DND-41 (cell line): ENCODE measurements at regions not wholly inside any gene's neighbourhood (a gene's known extent, or its start where the extent isn't known, plus 50 kb on each side); places are given as distances from the start of the nearest gene placed in this dataset.

Experiments
- EZH2 ChIP-seq: IDR thresholded peaks from 3 replicates; pipeline ENCODE4 v1.6.1; 2012; ENCODE audit warnings: borderline replicate concordance, low read depth, mild to moderate bottlenecking, moderate library complexity, low read length, inconsistent platforms; ENCODE audit not compliant: severe bottlenecking
- TF ChIP-seq, protein P1 (sequence below): IDR thresholded peaks from 2 replicates; pipeline ENCODE4 v1.5.1; 2012; ENCODE audit warnings: borderline replicate concordance, low read length, moderate library complexity, mild to moderate bottlenecking; ENCODE audit not compliant: poor library complexity, severe bottlenecking; ENCODE audit errors: extremely low read depth

DNA sequence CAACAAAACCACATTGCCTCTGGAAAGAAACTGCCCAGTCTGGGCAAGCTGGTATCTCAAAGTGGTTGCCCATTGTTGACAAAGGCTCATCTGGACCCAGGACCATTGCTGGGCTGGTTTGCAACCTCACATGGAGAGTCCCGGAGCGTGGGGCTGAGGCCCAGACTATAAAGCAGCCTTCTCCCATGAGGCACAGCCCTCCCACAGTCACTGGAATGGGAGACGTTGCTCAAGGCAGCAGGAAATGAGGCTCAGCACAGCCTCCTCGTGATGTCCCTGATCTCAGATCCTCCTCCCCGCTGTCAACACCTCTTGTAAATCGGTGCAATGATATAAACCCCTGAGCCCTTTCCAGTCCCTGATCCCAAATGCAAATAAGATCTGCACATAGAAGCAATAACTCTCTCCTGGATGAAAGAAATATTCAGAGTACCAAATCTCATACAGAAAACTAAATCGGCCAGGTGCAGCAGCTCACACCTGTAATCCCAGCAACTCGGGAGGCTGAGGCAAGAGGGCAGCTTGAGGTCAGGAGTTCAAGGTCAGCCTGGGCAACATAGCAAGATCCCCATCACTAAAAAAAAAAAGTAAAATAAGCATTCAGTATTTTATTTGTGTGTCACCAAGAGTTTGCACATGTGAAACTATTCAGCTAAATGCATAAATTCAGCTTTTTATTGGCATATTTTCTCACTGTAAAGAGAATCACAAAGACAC lies 103.0 kb upstream of the RREB1 start:
- TF ChIP-seq, protein P1, sequence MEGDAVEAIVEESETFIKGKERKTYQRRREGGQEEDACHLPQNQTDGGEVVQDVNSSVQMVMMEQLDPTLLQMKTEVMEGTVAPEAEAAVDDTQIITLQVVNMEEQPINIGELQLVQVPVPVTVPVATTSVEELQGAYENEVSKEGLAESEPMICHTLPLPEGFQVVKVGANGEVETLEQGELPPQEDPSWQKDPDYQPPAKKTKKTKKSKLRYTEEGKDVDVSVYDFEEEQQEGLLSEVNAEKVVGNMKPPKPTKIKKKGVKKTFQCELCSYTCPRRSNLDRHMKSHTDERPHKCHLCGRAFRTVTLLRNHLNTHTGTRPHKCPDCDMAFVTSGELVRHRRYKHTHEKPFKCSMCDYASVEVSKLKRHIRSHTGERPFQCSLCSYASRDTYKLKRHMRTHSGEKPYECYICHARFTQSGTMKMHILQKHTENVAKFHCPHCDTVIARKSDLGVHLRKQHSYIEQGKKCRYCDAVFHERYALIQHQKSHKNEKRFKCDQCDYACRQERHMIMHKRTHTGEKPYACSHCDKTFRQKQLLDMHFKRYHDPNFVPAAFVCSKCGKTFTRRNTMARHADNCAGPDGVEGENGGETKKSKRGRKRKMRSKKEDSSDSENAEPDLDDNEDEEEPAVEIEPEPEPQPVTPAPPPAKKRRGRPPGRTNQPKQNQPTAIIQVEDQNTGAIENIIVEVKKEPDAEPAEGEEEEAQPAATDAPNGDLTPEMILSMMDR = no peak
- TF ChIP-seq EZH2 = no peak
